ENCODE measurements at regions not wholly inside any gene's neighbourhood (a gene's known extent, or its start where the extent isn't known, plus 50 kb on each side); places are given as distances from the start of the nearest gene placed in this dataset.

- Histone ChIP-seq H3K4me3 (no peak overlapping the region), H2AFZ (0 out of 2 replicates have a peak overlapping the region, but pooled peaks have one; percentile 78), H4K20me1 (ENCODE audit: insufficient read depth) (no peaks in the 10 kb centered on the region), H3K36me3 (ENCODE audit: low read depth) (no peaks in the 10 kb centered on the region), H3K27me3 (replicated peaks; ENCODE audit: insufficient read depth) (no peaks in the 10 kb centered on the region), H3K9me3 (ENCODE audit: low read depth) (no peaks in the 10 kb centered on the region), H3K4me2 (ENCODE audit: unreplicated experiment) (no peak overlapping the region), H3K27ac (no peak overlapping the region), H3K9me2 (ENCODE audit: insufficient read depth) (no peaks in the 10 kb centered on the region), H3K9ac (no peak overlapping the region), H3K79me2 (ENCODE audit: insufficient read depth) (no peaks in the 10 kb centered on the region), H3F3A (ENCODE audit: insufficient read depth) (no peaks in the 10 kb centered on the region), H3K4me1 (ENCODE audit: insufficient read depth) (peaks cover 16% of the 10 kb centered on the region; the same call in 1 of the 2 replicates)
- in situ Hi-C loops (cut with MboI), result no loop called here
- TF ChIP-seq EZH2phosphoT487 (IDR thresholded peaks at IDR 0.05; ENCODE audit: insufficient read depth, low read depth) (no peak), EZH2 (IDR thresholded peaks at IDR 0.05; ENCODE audit: insufficient read depth, poor library complexity, severe bottlenecking) (no peak)
- 74 to 78% methylated on average over 3 of the region's 3 CpGs for WGBS, 2 experiments (ENCODE audit: low coverage in 1 of 2, low lambda C conversion rate in 2 of 2, missing lambda C conversion rate in 2 of 2)
- DNase-seq, result no peak
Measured at GRCh38 chr2:43103093-43103404, 123.4 kb downstream of the ZFP36L2 start.

- Histone ChIP-seq H3K27me3 (replicated peaks; ENCODE audit: insufficient read depth) (no peaks in the 10 kb centered on the region), H3K4me1 (ENCODE audit: insufficient read depth) (peaks cover 16% of the 10 kb centered on the region; the same call in 1 of the 2 replicates), H3K27ac (no peak overlapping the region), H3F3A (ENCODE audit: insufficient read depth) (no peaks in the 10 kb centered on the region), H3K36me3 (ENCODE audit: low read depth) (no peaks in the 10 kb centered on the region), H3K4me3 (no peak overlapping the region), H3K9ac (no peak overlapping the region), H3K9me2 (ENCODE audit: insufficient read depth) (no peaks in the 10 kb centered on the region), H3K4me2 (ENCODE audit: unreplicated experiment) (no peak overlapping the region), H3K9me3 (ENCODE audit: low read depth) (no peaks in the 10 kb centered on the region), H2AFZ (peak overlapping the region; percentile 78), H4K20me1 (ENCODE audit: insufficient read depth) (no peaks in the 10 kb centered on the region), H3K79me2 (ENCODE audit: insufficient read depth) (no peaks in the 10 kb centered on the region)
- in situ Hi-C loops (cut with MboI), result no loop called here
- 38 to 42% methylated on average over 9 of the region's 9 CpGs for WGBS, 2 experiments (ENCODE audit: low coverage in 1 of 2, low lambda C conversion rate in 2 of 2, missing lambda C conversion rate in 2 of 2)
- TF ChIP-seq EZH2phosphoT487 (IDR thresholded peaks at IDR 0.05; ENCODE audit: insufficient read depth, low read depth) (no peak), EZH2 (IDR thresholded peaks at IDR 0.05; ENCODE audit: insufficient read depth, poor library complexity, severe bottlenecking) (no peak)
- no peak for DNase-seq
Measured at GRCh38 chr2:43102366-43103092, 123.9 kb downstream of the ZFP36L2 start.

- no peaks in the 10 kb centered on the region for H3K9me3 ChIP-seq (ENCODE audit: low read depth)
- H3F3A ChIP-seq (ENCODE audit: insufficient read depth), result no peaks in the 10 kb centered on the region
- 67 to 69% methylated on average over 7 of the region's 7 CpGs for WGBS, 2 experiments (ENCODE audit: low coverage in 1 of 2, low lambda C conversion rate in 2 of 2, missing lambda C conversion rate in 2 of 2)
- TF ChIP-seq EZH2phosphoT487 (IDR thresholded peaks at IDR 0.05; ENCODE audit: insufficient read depth, low read depth) (no peak), EZH2 (IDR thresholded peaks at IDR 0.05; ENCODE audit: insufficient read depth, poor library complexity, severe bottlenecking) (no peak)
- no peaks in the 10 kb centered on the region for H4K20me1 ChIP-seq (ENCODE audit: insufficient read depth)
- in situ Hi-C loops (cut with MboI), result no loop called here
- peaks cover 10% of the 10 kb centered on the region; the same call in 1 of the 2 replicates for H3K4me1 ChIP-seq (ENCODE audit: insufficient read depth)
- peak overlapping the region; percentile 47 for H3K4me2 ChIP-seq (ENCODE audit: unreplicated experiment)
- H3K79me2 ChIP-seq (ENCODE audit: insufficient read depth), result no peaks in the 10 kb centered on the region
- H3K9me2 ChIP-seq (ENCODE audit: insufficient read depth), result no peaks in the 10 kb centered on the region
- no peak overlapping the region for H3K9ac ChIP-seq
- DNase-seq, result no peak
- H2AFZ ChIP-seq, result peak overlapping the region; percentile 89
- no peak overlapping the region for H3K27ac ChIP-seq
- H3K36me3 ChIP-seq (ENCODE audit: low read depth), result no peaks in the 10 kb centered on the region
- H3K4me3 ChIP-seq, result no peak overlapping the region
- H3K27me3 ChIP-seq (replicated peaks; ENCODE audit: insufficient read depth), result no peaks in the 10 kb centered on the region
Measured at GRCh38 chr2:43101751-43102150, 124.7 kb downstream of the ZFP36L2 start.

GRCh38 chr2:43100883-43101662 lies 125.3 kb downstream of the ZFP36L2 start:
- Histone ChIP-seq H3F3A (ENCODE audit: insufficient read depth) (no peaks in the 10 kb centered on the region), H3K79me2 (ENCODE audit: insufficient read depth) (no peaks in the 10 kb centered on the region), H4K20me1 (ENCODE audit: insufficient read depth) (no peaks in the 10 kb centered on the region), H3K27me3 (replicated peaks; ENCODE audit: insufficient read depth) (no peaks in the 10 kb centered on the region), H2AFZ (peak overlapping the region; percentile 89), H3K9me3 (ENCODE audit: low read depth) (no peaks in the 10 kb centered on the region), H3K27ac (no peak overlapping the region), H3K9me2 (ENCODE audit: insufficient read depth) (no peaks in the 10 kb centered on the region), H3K4me1 (ENCODE audit: insufficient read depth) (peaks cover 7% of the 10 kb centered on the region; the same call in 1 of the 2 replicates), H3K4me2 (ENCODE audit: unreplicated experiment) (peak overlapping the region; percentile 47), H3K9ac (peak overlapping the region; percentile 75), H3K36me3 (ENCODE audit: low read depth) (no peaks in the 10 kb centered on the region), H3K4me3 (peak overlapping the region; percentile 53)
- TF ChIP-seq EZH2phosphoT487 (IDR thresholded peaks at IDR 0.05; ENCODE audit: insufficient read depth, low read depth) (no peak), EZH2 (IDR thresholded peaks at IDR 0.05; ENCODE audit: insufficient read depth, poor library complexity, severe bottlenecking) (no peak)
- WGBS, 2 experiments (ENCODE audit: low coverage in 1 of 2, low lambda C conversion rate in 2 of 2, missing lambda C conversion rate in 2 of 2), result 14 to 16% methylated on average over 53 to 56 of the region's 56 CpGs
- DNase-seq, result peak; percentile 72
- in situ Hi-C loops (cut with MboI), result no loop called here
